Stimulated activated CD8-positive, alpha-beta memory T cell treated with anti-CD3 and anti-CD28 coated beads, Interleukin-7, amount 100 ng/mL, for 24 hours (primary cell): ENCODE measurements at regions not wholly inside any gene's neighbourhood (a gene's known extent, or its start where the extent isn't known, plus 50 kb on each side); places are given as distances from the start of the nearest gene placed in this dataset.
"Not testable (repeated sequence)": the region's sequence is repeated elsewhere in the genome, so short reads cannot be mapped to it uniquely, and the experiment has no call there.

ENCODE experiments used
- DNase-seq: peaks from one replicate; pipeline ENCODE4 v3.0.0-alpha.2; 2020; ENCODE audit warnings: low read depth

- no peak for DNase-seq
Observed at GRCh38 chr11:86861810-86862209, 61.5 kb downstream of the PRSS23 start.

GRCh38 chr11:86863476-86863875 lies 63.1 kb downstream of the PRSS23 start:
- no peak for DNase-seq

GRCh38 chr11:86865436-86865835 lies 65.1 kb downstream of the PRSS23 start:
- no peak for DNase-seq

- DNase-seq = no peak
Observed at GRCh38 chr11:86869531-86869930, 69.2 kb downstream of the PRSS23 start.

- DNase-seq = peak; percentile 6
Observed at GRCh38 chr11:86869966-86870570, 69.7 kb downstream of the PRSS23 start.

- no peak for DNase-seq
Observed at GRCh38 chr11:86873573-86874083, 73.3 kb downstream of the PRSS23 start.

- no peak for DNase-seq
Observed at GRCh38 chr11:86874304-86875056, 74.1 kb downstream of the PRSS23 start.

- DNase-seq = no peak
Observed at GRCh38 chr11:86876716-86877234, 76.4 kb downstream of the PRSS23 start.

- no peak for DNase-seq
Observed at GRCh38 chr11:86877503-86877902, 77.2 kb downstream of the PRSS23 start.

GRCh38 chr11:86879241-86879640 lies 76.0 kb downstream of the FZD4 start:
- not testable (repeated sequence) for DNase-seq

- DNase-seq = no peak
Observed at GRCh38 chr11:86885311-86885710, 69.9 kb downstream of the FZD4 start.

GRCh38 chr11:86888164-86889000 lies 66.8 kb downstream of the FZD4 start:
- DNase-seq = no peak

- no peak for DNase-seq
Observed at GRCh38 chr11:86889001-86889341, 66.2 kb downstream of the FZD4 start.

GRCh38 chr11:86891036-86891435 lies 64.2 kb downstream of the FZD4 start:
- DNase-seq = no peak

GRCh38 chr11:86893235-86893634 lies 62.0 kb downstream of the FZD4 start:
- DNase-seq = no peak
